K562 (cell line): ENCODE measurements at regions not wholly inside any gene's neighbourhood (a gene's known extent, or its start where the extent isn't known, plus 50 kb on each side); places are given as distances from the start of the nearest gene placed in this dataset.

ENCODE experiments used
- ATAC-seq: fragments of 200-7000 bp; cut with Tn5 transposase; 3 replicates; pipeline ENCODE4 v1.9.1; 2020; ENCODE audit warnings: moderate library complexity
- BruUV-seq: library from RNA; stranded (reverse); fragments of 400-500 nt; replicated peaks from 2 replicates; lab custom pipeline; 2021; lab: Mats Ljungman, UMichigan
- CTCF ChIA-PET: fragments of 300-600 bp; formaldehyde crosslinking; extraction: SDS; loops from one replicate; lab custom pipeline; 2021; ENCODE audit warnings: low intra/inter-chr PET ratio; lab: Yijun Ruan, JAX
- POLR2A ChIA-PET: fragments of 300-600, 350-650 bp; sonication (Branson Sonifier 250); formaldehyde crosslinking; extraction: SDS; loops from one replicate; lab custom pipeline; 2021; ENCODE audit warnings: antibody characterized with exemption, inconsistent platforms; lab: Yijun Ruan, JAX
- DNase-seq, 4 experiments: peaks; one replicate each; pipeline versions ENCODE4 v3.0.0 to v3.0.0-alpha.2; 2011 to 2018; ENCODE audit warnings: low spot score in 3 of 4, mixed read lengths in 3 of 4; ENCODE audit errors: extremely low read depth in 1 of 4
- FAIRE-seq: peaks from 2 replicates; lab custom pipeline; 2011; peaks lifted over from hg19 to GRCh38; lab: Jason Lieb, UNC
- H2AFZ ChIP-seq: 2 replicates; pipeline ENCODE4 v1.6.0; 2011; ENCODE audit warnings: low read depth, low read length, control low read depth, inconsistent platforms
- H3K27ac ChIP-seq: fragments of 200-600 bp; 3 replicates; pipeline ENCODE4 v1.8.0; 2011; ENCODE audit warnings: low read depth, mild to moderate bottlenecking, control low read depth, inconsistent platforms, low read length, moderate library complexity, mixed read lengths; ENCODE audit errors: extremely low read depth
- H3K27me3 ChIP-seq, 2 experiments: fragments of 300-600 bp in 1 of 2; 2 replicates in 1 of 2; 3 replicates in 1 of 2; pipeline versions ENCODE4 v1.6.0 to v1.8.0; 2011; ENCODE audit warnings: inconsistent platforms in 2 of 2, low read length in 2 of 2, mild to moderate bottlenecking in 1 of 2, mixed read lengths in 1 of 2, moderate library complexity in 1 of 2; ENCODE audit not compliant: control insufficient read depth in 2 of 2, insufficient read depth in 2 of 2
- H3K36me3 ChIP-seq: fragments of 300-600 bp; 3 replicates; pipeline ENCODE4 v1.8.0; 2011; ENCODE audit warnings: mild to moderate bottlenecking, low read length, inconsistent platforms; ENCODE audit not compliant: control insufficient read depth, insufficient read depth
- H3K4me1 ChIP-seq, 2 experiments: fragments of 200-600 bp in 1 of 2; replicated peaks in 1 of 2; 2 replicates in 1 of 2; 3 replicates in 1 of 2; pipeline versions ENCODE4 v1.5.1 to v1.8.0; 2011; ENCODE audit warnings: inconsistent platforms in 2 of 2, low read length in 2 of 2, mild to moderate bottlenecking in 1 of 2, mixed read lengths in 1 of 2, moderate library complexity in 1 of 2; ENCODE audit not compliant: control insufficient read depth in 2 of 2, insufficient read depth in 2 of 2
- H3K4me2 ChIP-seq: 2 replicates; pipeline ENCODE4 v1.6.1; 2011; ENCODE audit warnings: low read length, control low read depth, inconsistent platforms, mixed read lengths; ENCODE audit not compliant: insufficient read depth
- H3K4me3 ChIP-seq: fragments of 200-600 bp; sonication (generic), shearing (Covaris generic); 2 replicates; pipeline ENCODE4 v1.5.1; 2016; ENCODE audit warnings: control low read depth, inconsistent platforms
- H3K79me2 ChIP-seq: fragments of 200-600 bp; 3 replicates; pipeline ENCODE4 v1.8.0; 2011; ENCODE audit warnings: low read length, inconsistent platforms; ENCODE audit not compliant: control insufficient read depth, insufficient read depth
- H3K9ac ChIP-seq, 2 experiments: 2 replicates each; pipeline versions ENCODE4 v1.6.0 to v1.6.1; 2011; ENCODE audit warnings: low read depth in 2 of 2, low read length in 2 of 2, control low read depth in 1 of 2, inconsistent platforms in 1 of 2, mild to moderate bottlenecking in 1 of 2, mixed read lengths in 1 of 2; ENCODE audit not compliant: insufficient read depth in 1 of 2
- H3K9me1 ChIP-seq: one replicate; pipeline ENCODE4 v1.6.0; 2011; ENCODE audit warnings: inconsistent platforms, mild to moderate bottlenecking, low read length, moderate library complexity; ENCODE audit not compliant: control insufficient read depth, insufficient read depth
- H3K9me3 ChIP-seq: replicated peaks from 2 replicates; pipeline ENCODE4 v1.5.1; 2011; ENCODE audit warnings: low read depth, low read length, inconsistent platforms; ENCODE audit not compliant: control insufficient read depth, insufficient read depth
- H4K20me1 ChIP-seq: replicated peaks from 2 replicates; pipeline ENCODE4 v1.6.1; 2011; ENCODE audit warnings: low read length, inconsistent platforms, mixed read lengths; ENCODE audit not compliant: control insufficient read depth, insufficient read depth
- BRF1 ChIP-seq: IDR thresholded peaks from 3 replicates; pipeline ENCODE4 v1.6.1; 2011; ENCODE audit warnings: borderline replicate concordance, mild to moderate bottlenecking; ENCODE audit not compliant: insufficient read length; ENCODE audit errors: extremely low read depth
- E2F4 ChIP-seq: sonication (generic); formaldehyde crosslinking; IDR thresholded peaks from 2 replicates; pipeline ENCODE4 v1.8.0; 2022; ENCODE audit warnings: mild to moderate bottlenecking, low read depth, missing genetic modification reagents
- FOSL1 ChIP-seq: fragments of 200-800 bp; sonication (Bioruptor generic); conservative IDR thresholded peaks from 2 replicates; pipeline ENCODE4 v1.6.1; 2016; ENCODE audit warnings: missing genetic modification characterization, missing compliant biosample characterization
- FOXJ3 ChIP-seq: sonication (generic); formaldehyde crosslinking; IDR thresholded peaks from 2 replicates; pipeline ENCODE4 v1.4.0; 2020; ENCODE audit warnings: mild to moderate bottlenecking, missing genetic modification reagents
- GTF2F1 ChIP-seq: IDR thresholded peaks from 2 replicates; pipeline ENCODE4 v1.6.1; 2011; ENCODE audit warnings: low read depth, low read length, improper control_type of control experiment
- LCOR ChIP-seq: sonication (generic); formaldehyde crosslinking; IDR thresholded peaks from 2 replicates; pipeline ENCODE4 v1.8.0; 2022; ENCODE audit warnings: mild to moderate bottlenecking, missing genetic modification reagents
- NCOA6 ChIP-seq: fragments of 450-650 bp; IDR thresholded peaks from 2 replicates; pipeline ENCODE4 v1.6.1; 2017; ENCODE audit warnings: mild to moderate bottlenecking
- RUNX1 ChIP-seq: sonication (generic); IDR thresholded peaks from 2 replicates; pipeline ENCODE4 v1.6.1; 2016; ENCODE audit warnings: antibody characterized with exemption, low read depth
- SIN3A ChIP-seq, 2 experiments: fragments of 150-350 bp in 1 of 2; IDR thresholded peaks; 2 replicates each; pipeline ENCODE4 v1.6.1; 2011 to 2016; ENCODE audit warnings: borderline replicate concordance in 2 of 2, low read depth in 2 of 2, low read length in 2 of 2, mild to moderate bottlenecking in 2 of 2, moderate library complexity in 2 of 2; ENCODE audit not compliant: control insufficient read depth in 1 of 2
- SIRT6 ChIP-seq: IDR thresholded peaks from one replicate; pipeline ENCODE4 v1.6.1; 2012; ENCODE audit warnings: low read depth, mild to moderate bottlenecking, control low read depth, inconsistent platforms, low read length, moderate library complexity
- TAF7 ChIP-seq: fragments of 450-650 bp; IDR thresholded peaks from 2 replicates; pipeline ENCODE4 v1.6.1; 2016; ENCODE audit warnings: missing genetic modification characterization, missing compliant biosample characterization
- ZBTB1 ChIP-seq: sonication (generic); formaldehyde crosslinking; IDR thresholded peaks from 2 replicates; pipeline ENCODE4 v1.8.1; 2023; ENCODE audit warnings: missing genetic modification reagents, low read depth, mild to moderate bottlenecking, borderline replicate concordance
- ZKSCAN8 ChIP-seq: fragments of 200-800 bp; sonication (Bioruptor generic); IDR thresholded peaks from 2 replicates; pipeline ENCODE4 v1.6.1; 2016; ENCODE audit warnings: missing genetic modification characterization, missing compliant biosample characterization
- ZNF431 ChIP-seq: sonication (generic); formaldehyde crosslinking; IDR thresholded peaks from 2 replicates; pipeline ENCODE4 v1.8.0; 2022; ENCODE audit warnings: mild to moderate bottlenecking, missing genetic modification reagents
- ZNF764 ChIP-seq: fragments of 250-450 bp; sonication (Bioruptor Pico); IDR thresholded peaks from 2 replicates; pipeline ENCODE4 v1.4.0; 2020; ENCODE audit warnings: low read depth, mild to moderate bottlenecking, moderate library complexity
- WGBS: fragments of 100-300 bp; shearing (Covaris generic); methylation state at CpG from one replicate; pipeline ENCODE4 v1.1.6; 2016; ENCODE audit warnings: low coverage, mixed read lengths; ENCODE audit not compliant: insufficient coverage; ENCODE audit errors: missing lambda C conversion rate; 5-methylcytosine and 5-hydroxymethylcytosine counted together
- in situ Hi-C: fragments of 300-500 bp; cut with MboI; formaldehyde crosslinking; loops from 4 replicates; pipeline ENCODE4 v1.15.0; 2018; ENCODE audit warnings: inconsistent platforms, mixed read lengths
- intact Hi-C: fragments of 100-400 bp; cut with micrococcal nuclease; formaldehyde crosslinking; loops from 2 replicates; pipeline ENCODE4 v1.14.2; 2022

- TF ChIP-seq NCOA6 (no peak), TAF7 (tag) (no peak), RUNX1 (no peak)
Measured at GRCh38 chr5:167968837-167969236, 322.6 kb upstream of the WWC1 start (continued).

- ChIA-PET POLR2A (no interaction called here), CTCF (no interaction called here)
- H3K79me2 ChIP-seq: no peaks in the 10 kb centered on the region
- H4K20me1 ChIP-seq: no peaks in the 10 kb centered on the region
- no peak for DNase-seq
- in situ Hi-C loops (no loop called here), intact Hi-C loops (no loop called here)
- TF ChIP-seq FOSL1 (tag): no peak
- TF ChIP-seq ZBTB1: no peak
- no peak for TF ChIP-seq ZNF764 (CRISPR knock-in tag)
- no peak for TF ChIP-seq LCOR (CRISPR knock-in tag)
- no peak for TF ChIP-seq SIN3A (IDR thresholded peaks at IDR 0.05; ENCODE audit: borderline replicate concordance in 2 of 2, control insufficient read depth in 1 of 2, low read depth in 2 of 2, low read length in 2 of 2)
- TF ChIP-seq ZNF431 (CRISPR knock-in tag): no peak
- TF ChIP-seq E2F4 (CRISPR knock-in tag): no peak
- no peak for TF ChIP-seq ZKSCAN8 (CRISPR knock-in tag)
- TF ChIP-seq SIRT6: no peak
- no peak for TF ChIP-seq FOXJ3 (CRISPR knock-in tag)
- no peak for TF ChIP-seq BRF1
- no peak for TF ChIP-seq GTF2F1
- no peaks in the 10 kb centered on the region for H3K27me3 ChIP-seq
- BruUV-seq: no TSS peak
- H3K4me2 ChIP-seq: no peak overlapping the region
- no peaks in the 10 kb centered on the region for H3K9me3 ChIP-seq
- FAIRE-seq: no peak
- no peak for ATAC-seq
- WGBS: 0% methylated on average over 4 of the region's 4 CpGs
- H3K4me1 ChIP-seq: no peaks in the 10 kb centered on the region
- H3K27ac ChIP-seq: no peak overlapping the region
- H3K4me3 ChIP-seq: no peak overlapping the region
- no peak overlapping the region for H2AFZ ChIP-seq
- H3K9me1 ChIP-seq: no peaks in the 10 kb centered on the region
- no peak overlapping the region for H3K9ac ChIP-seq
- H3K36me3 ChIP-seq: no peaks in the 10 kb centered on the region
Measured at GRCh38 chr5:167969998-167970397, 321.4 kb upstream of the WWC1 start.
